ENCODE measurements at regions not wholly inside any gene's neighbourhood (a gene's known extent, or its start where the extent isn't known, plus 50 kb on each side); places are given as distances from the start of the nearest gene placed in this dataset.

DNA sequence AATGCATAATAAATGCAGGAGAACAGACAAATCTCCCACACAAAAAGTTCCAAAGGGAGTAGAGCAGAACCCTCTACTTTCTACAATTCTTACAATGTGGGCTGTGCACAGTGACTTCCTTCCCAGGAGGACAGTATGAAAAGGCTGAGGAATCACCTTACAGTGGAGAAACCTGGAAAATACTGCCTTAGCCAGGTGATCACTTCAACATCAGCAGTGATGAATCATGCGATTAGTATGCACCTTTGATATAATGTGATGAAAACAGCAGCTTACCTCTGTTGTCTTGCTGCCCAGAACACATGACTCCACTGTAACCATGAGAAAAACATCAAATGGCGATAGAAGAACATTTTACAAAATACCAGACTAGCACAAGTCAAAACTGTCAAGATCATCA is 329.7 kb upstream of the POM121L12 start:
- no peak overlapping the region for H3K4me3 ChIP-seq
- Mint-ChIP-seq H3K9me3 (peaks cover 2% of the 10 kb centered on the region), H3K36me3 (no peaks in the 10 kb centered on the region), H3K27me3 (ENCODE audit: insufficient read depth, low read depth) (no peaks in the 10 kb centered on the region), H3K4me3 (no peak overlapping the region), H3K27ac (no peak overlapping the region), H3K4me1 (no peaks in the 10 kb centered on the region)
- TF ChIP-seq, protein P1, sequence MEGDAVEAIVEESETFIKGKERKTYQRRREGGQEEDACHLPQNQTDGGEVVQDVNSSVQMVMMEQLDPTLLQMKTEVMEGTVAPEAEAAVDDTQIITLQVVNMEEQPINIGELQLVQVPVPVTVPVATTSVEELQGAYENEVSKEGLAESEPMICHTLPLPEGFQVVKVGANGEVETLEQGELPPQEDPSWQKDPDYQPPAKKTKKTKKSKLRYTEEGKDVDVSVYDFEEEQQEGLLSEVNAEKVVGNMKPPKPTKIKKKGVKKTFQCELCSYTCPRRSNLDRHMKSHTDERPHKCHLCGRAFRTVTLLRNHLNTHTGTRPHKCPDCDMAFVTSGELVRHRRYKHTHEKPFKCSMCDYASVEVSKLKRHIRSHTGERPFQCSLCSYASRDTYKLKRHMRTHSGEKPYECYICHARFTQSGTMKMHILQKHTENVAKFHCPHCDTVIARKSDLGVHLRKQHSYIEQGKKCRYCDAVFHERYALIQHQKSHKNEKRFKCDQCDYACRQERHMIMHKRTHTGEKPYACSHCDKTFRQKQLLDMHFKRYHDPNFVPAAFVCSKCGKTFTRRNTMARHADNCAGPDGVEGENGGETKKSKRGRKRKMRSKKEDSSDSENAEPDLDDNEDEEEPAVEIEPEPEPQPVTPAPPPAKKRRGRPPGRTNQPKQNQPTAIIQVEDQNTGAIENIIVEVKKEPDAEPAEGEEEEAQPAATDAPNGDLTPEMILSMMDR (IDR thresholded peaks at IDR 0.05) = no peak
- TF ChIP-seq EZH2phosphoT487 (IDR thresholded peaks at IDR 0.05) (no peak), EZH2 (IDR thresholded peaks at IDR 0.05) (no peak)
- no peak overlapping the region for H2AFZ ChIP-seq (replicated peaks)
- no peaks in the 10 kb centered on the region for H3K36me3 ChIP-seq
- H3K9me3 ChIP-seq (ENCODE audit: low read depth) = no peaks in the 10 kb centered on the region
- H3K4me1 ChIP-seq = no peaks in the 10 kb centered on the region
- no peak overlapping the region for H3K9ac ChIP-seq
- no peak for DNase-seq (ENCODE audit: low spot score)
- no peak overlapping the region for H3K4me2 ChIP-seq
- no peak overlapping the region for H3K27ac ChIP-seq
- H4K20me1 ChIP-seq (ENCODE audit: low read depth) = no peaks in the 10 kb centered on the region
- H3F3A ChIP-seq (ENCODE audit: low read depth) = no peaks in the 10 kb centered on the region
- no peaks in the 10 kb centered on the region for H3K27me3 ChIP-seq
- H3K79me2 ChIP-seq (ENCODE audit: low read depth) = no peaks in the 10 kb centered on the region

DNA sequence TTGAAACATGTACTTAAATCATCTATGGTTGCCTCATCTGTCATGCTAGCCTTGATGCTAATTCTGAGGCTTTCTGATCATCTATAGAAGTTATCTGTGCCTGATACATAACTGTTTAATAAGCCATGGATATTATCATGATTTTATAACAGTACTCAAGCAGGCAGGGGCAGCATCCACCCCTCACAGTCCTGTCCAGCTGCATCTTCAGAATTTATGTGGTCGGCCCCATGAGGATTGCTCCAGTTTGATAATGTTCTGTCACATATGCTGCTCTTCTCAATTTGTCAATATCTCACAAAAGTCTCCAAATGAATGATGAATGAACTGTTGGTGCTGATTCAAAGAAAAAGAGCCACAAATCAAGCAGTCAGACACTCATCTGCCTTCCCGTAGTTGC is 335.1 kb upstream of the POM121L12 start:
- Histone ChIP-seq H3F3A (ENCODE audit: low read depth) (no peaks in the 10 kb centered on the region), H4K20me1 (ENCODE audit: low read depth) (no peaks in the 10 kb centered on the region), H3K36me3 (no peaks in the 10 kb centered on the region), H3K9ac (no peak overlapping the region), H3K79me2 (ENCODE audit: low read depth) (no peaks in the 10 kb centered on the region), H3K4me3 (no peak overlapping the region), H3K4me2 (no peak overlapping the region), H3K9me3 (ENCODE audit: low read depth) (no peaks in the 10 kb centered on the region), H3K27me3 (no peaks in the 10 kb centered on the region), H2AFZ (replicated peaks) (peak overlapping the region; percentile 28), H3K27ac (no peak overlapping the region), H3K4me1 (no peaks in the 10 kb centered on the region)
- TF ChIP-seq, protein P1 (IDR thresholded peaks at IDR 0.05) = no peak
- TF ChIP-seq EZH2 (IDR thresholded peaks at IDR 0.05) (no peak), EZH2phosphoT487 (IDR thresholded peaks at IDR 0.05) (no peak)
- no peak for DNase-seq (ENCODE audit: low spot score)
- Mint-ChIP-seq H3K4me3 (no peak overlapping the region), H3K9me3 (peaks cover 3% of the 10 kb centered on the region), H3K27ac (no peak overlapping the region), H3K27me3 (ENCODE audit: insufficient read depth, low read depth) (no peaks in the 10 kb centered on the region), H3K4me1 (peaks cover 3% of the 10 kb centered on the region), H3K36me3 (no peaks in the 10 kb centered on the region)

DNA sequence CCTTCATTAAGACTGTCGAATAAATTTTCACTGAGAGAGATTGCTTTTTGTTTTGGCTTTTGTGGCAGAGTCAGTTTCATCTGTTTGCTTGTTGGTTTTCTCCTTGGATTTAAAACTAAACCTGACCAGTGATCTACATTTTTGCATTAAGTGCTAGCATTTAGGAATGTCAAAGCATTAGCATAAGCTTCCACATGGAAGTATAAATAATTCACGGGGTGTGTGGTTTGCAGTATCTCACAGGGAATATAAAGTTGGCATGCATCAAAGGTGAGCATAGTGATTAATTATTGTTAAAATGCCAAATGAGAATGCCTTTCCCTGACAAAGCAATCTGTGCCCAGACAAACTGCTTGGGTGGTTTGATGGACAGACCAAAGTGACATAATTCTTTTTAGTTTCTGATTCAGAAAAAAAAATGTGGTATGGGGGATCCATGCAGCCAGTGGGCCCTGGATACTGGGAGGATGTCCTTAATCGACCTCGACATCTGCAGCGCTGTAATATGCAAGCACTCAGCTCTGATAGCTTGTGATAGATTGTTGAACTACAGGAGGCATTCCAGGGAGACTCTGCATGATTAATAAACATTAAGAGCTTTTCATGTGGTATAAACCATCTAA is 339.3 kb upstream of the POM121L12 start:
- Histone ChIP-seq H3K79me2 (ENCODE audit: low read depth) (no peaks in the 10 kb centered on the region), H3K36me3 (no peaks in the 10 kb centered on the region), H3K27me3 (no peaks in the 10 kb centered on the region), H3K4me2 (no peak overlapping the region), H2AFZ (replicated peaks) (no peak overlapping the region), H4K20me1 (ENCODE audit: low read depth) (no peaks in the 10 kb centered on the region), H3K9ac (no peak overlapping the region), H3K4me3 (no peak overlapping the region), H3F3A (ENCODE audit: low read depth) (no peaks in the 10 kb centered on the region), H3K27ac (no peak overlapping the region), H3K9me3 (ENCODE audit: low read depth) (no peaks in the 10 kb centered on the region), H3K4me1 (no peaks in the 10 kb centered on the region)
- DNase-seq (ENCODE audit: low spot score) = no peak
- TF ChIP-seq, protein P1 (IDR thresholded peaks at IDR 0.05) = no peak
- TF ChIP-seq EZH2phosphoT487 (IDR thresholded peaks at IDR 0.05) (no peak), EZH2 (IDR thresholded peaks at IDR 0.05) (no peak)
- Mint-ChIP-seq H3K4me3 (no peak overlapping the region), H3K27me3 (ENCODE audit: insufficient read depth, low read depth) (no peaks in the 10 kb centered on the region), H3K27ac (no peak overlapping the region), H3K9me3 (peaks cover 3% of the 10 kb centered on the region), H3K36me3 (no peaks in the 10 kb centered on the region), H3K4me1 (peaks cover 3% of the 10 kb centered on the region)

All from neural progenitor cell (in vitro differentiated cells).